Activated T-helper 2 cell treated with anti-CD3 and anti-CD28 coated beads, Interferon-gamma antibody, Interleukin-2, Interleukin-4, amounts not matched to agents 10 μg/mL and 5 μg/mL and 100 μg/mL, durations not matched to agents 14 hours and 24 hours and 36 hours (primary cell): ENCODE measurements at regions not wholly inside any gene's neighbourhood (a gene's known extent, or its start where the extent isn't known, plus 50 kb on each side); places are given as distances from the start of the nearest gene placed in this dataset.
"Not testable (repeated sequence)": the region's sequence is repeated elsewhere in the genome, so short reads cannot be mapped to it uniquely, and the experiment has no call there.

ENCODE experiments used
- DNase-seq: peaks from one replicate; pipeline ENCODE4 v3.0.0; 2021; ENCODE audit warnings: low spot score
- H3K27ac Mint-ChIP-seq: one replicate; pipeline ENCODE4 v1.8.0; 2021; ENCODE audit warnings: mixed read lengths
- H3K27me3 Mint-ChIP-seq: one replicate; pipeline ENCODE4 v1.8.0; 2021; ENCODE audit warnings: low read depth, mixed read lengths
- H3K36me3 Mint-ChIP-seq: one replicate; pipeline ENCODE4 v1.8.0; 2021; ENCODE audit warnings: low read depth, mixed read lengths
- H3K4me1 Mint-ChIP-seq: one replicate; pipeline ENCODE4 v1.8.0; 2021; ENCODE audit warnings: low read depth, mixed read lengths
- H3K4me3 Mint-ChIP-seq: one replicate; pipeline ENCODE4 v1.8.0; 2021; ENCODE audit warnings: low read depth, mild to moderate bottlenecking, moderate library complexity, mixed read lengths
- H3K9me3 Mint-ChIP-seq: one replicate; pipeline ENCODE4 v1.8.0; 2021; ENCODE audit warnings: mixed read lengths
- intact Hi-C: fragments of 100-400 bp; cut with micrococcal nuclease; formaldehyde crosslinking; loops from one replicate; pipeline ENCODE4 v1.15.1; 2023

DNA sequence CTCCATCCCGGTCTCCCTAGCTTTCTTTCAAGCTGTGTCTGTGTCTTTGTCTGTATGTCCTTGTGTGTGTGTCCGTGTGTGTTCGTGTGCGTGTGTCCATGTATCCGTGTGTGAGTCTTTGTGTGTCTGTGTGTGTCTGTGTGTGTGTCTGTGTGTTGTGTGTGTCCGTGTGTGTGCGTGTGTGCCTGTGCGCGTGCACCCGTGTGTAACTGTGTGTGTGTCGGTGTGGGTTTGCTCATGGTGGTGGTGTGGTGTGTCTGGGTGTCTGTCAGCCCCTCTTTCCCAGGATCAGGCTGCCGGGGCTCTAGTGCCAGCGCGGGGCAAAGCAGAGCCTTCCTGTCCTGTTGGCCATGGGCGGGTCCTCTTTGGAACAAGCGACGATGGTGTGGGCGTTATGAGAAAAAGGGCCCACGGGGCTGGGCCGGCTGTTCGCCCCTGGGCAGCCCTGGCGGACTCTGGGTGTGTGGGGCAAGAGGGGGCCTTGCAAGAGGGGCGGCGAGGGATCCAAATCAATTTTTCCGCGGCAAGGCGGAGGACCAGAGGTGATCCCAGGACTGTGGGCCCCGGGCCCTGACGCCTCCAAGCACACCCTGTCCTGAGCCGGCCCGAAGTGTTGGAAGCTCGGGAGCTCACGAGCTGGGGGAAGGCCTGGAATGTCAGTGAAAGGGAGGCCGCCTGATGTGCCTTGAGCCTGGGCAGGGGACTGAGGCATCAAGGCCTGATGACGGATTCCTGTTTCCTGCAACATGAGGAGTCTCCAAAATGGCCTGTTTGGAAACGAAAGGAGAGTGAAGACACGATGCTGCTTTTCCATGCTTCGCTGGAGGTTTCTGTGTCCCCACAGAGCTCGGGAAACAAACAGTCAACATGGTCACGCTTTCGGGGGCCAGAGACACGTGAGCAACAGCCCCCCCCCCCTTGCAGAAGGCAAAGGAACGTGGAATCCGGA lies 3929.2 kb upstream of the OR11H1 start:
- intact Hi-C loops, result no loop called here
- H3K27me3 Mint-ChIP-seq, result no peaks in the 10 kb centered on the region
- DNase-seq, result no peak
- no peak overlapping the region for H3K27ac Mint-ChIP-seq
- no peak overlapping the region for H3K4me3 Mint-ChIP-seq
- peaks cover 8% of the 10 kb centered on the region for H3K36me3 Mint-ChIP-seq
- H3K4me1 Mint-ChIP-seq, result no peaks in the 10 kb centered on the region
- peaks cover 58% of the 10 kb centered on the region for H3K9me3 Mint-ChIP-seq

DNA sequence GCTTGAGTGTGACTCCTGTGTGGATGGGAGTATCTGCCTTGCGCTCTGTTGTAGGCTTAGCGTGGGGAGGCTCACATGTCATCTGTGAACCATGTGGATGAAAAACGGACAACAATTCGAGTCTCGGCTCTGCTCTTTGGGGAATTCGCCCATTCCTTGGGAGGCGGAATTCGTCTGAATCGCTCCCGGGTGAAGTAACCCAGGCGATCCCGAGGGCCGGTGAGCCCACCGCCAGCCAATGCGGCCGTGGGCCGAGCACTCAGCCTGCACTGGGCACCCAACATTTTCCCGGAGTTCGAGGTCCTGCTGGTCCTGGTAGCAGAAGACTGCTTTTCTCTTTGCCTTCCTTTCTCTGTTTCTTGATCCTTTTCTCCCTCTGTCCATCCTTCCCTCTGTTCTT lies 3928.5 kb upstream of the OR11H1 start:
- H3K9me3 Mint-ChIP-seq, result peaks cover 57% of the 10 kb centered on the region
- intact Hi-C loops, H3K27ac Mint-ChIP-seq, H3K36me3 Mint-ChIP-seq, DNase-seq, H3K27me3 Mint-ChIP-seq, H3K4me3 Mint-ChIP-seq, H3K4me1 Mint-ChIP-seq: not testable (repeated sequence)

GRCh38 chr22:11600161-11600560 lies 3927.8 kb upstream of the OR11H1 start:
- peaks cover 56% of the 10 kb centered on the region for H3K9me3 Mint-ChIP-seq
- H3K36me3 Mint-ChIP-seq, H3K4me3 Mint-ChIP-seq, DNase-seq, H3K27me3 Mint-ChIP-seq, H3K4me1 Mint-ChIP-seq, H3K27ac Mint-ChIP-seq, intact Hi-C loops: not testable (repeated sequence)

GRCh38 chr22:11600896-11601890 lies 3926.8 kb upstream of the OR11H1 start:
- H3K4me3 Mint-ChIP-seq, H3K27me3 Mint-ChIP-seq, H3K36me3 Mint-ChIP-seq, intact Hi-C loops, DNase-seq, H3K4me1 Mint-ChIP-seq, H3K27ac Mint-ChIP-seq: not testable (repeated sequence)
- H3K9me3 Mint-ChIP-seq, result peaks cover 59% of the 10 kb centered on the region

GRCh38 chr22:11604635-11605395 lies 3923.2 kb upstream of the OR11H1 start:
- peaks cover 64% of the 10 kb centered on the region for H3K9me3 Mint-ChIP-seq
- H3K36me3 Mint-ChIP-seq, DNase-seq: not testable (repeated sequence)

GRCh38 chr22:11605468-11605981 lies 3922.5 kb upstream of the OR11H1 start:
- DNase-seq, result no peak
- Mint-ChIP-seq H3K36me3 (no peaks in the 10 kb centered on the region), H3K27me3 (no peaks in the 10 kb centered on the region), H3K4me3 (no peak overlapping the region), H3K9me3 (peaks cover 66% of the 10 kb centered on the region), H3K4me1 (no peaks in the 10 kb centered on the region), H3K27ac (no peak overlapping the region)
- intact Hi-C loops, result no loop called here

More at GRCh38 chr22:11604635-11605395, 3923.2 kb upstream of the OR11H1 start:
- H3K27ac Mint-ChIP-seq, H3K4me3 Mint-ChIP-seq, H3K27me3 Mint-ChIP-seq, H3K4me1 Mint-ChIP-seq, intact Hi-C loops: not testable (repeated sequence)

DNA sequence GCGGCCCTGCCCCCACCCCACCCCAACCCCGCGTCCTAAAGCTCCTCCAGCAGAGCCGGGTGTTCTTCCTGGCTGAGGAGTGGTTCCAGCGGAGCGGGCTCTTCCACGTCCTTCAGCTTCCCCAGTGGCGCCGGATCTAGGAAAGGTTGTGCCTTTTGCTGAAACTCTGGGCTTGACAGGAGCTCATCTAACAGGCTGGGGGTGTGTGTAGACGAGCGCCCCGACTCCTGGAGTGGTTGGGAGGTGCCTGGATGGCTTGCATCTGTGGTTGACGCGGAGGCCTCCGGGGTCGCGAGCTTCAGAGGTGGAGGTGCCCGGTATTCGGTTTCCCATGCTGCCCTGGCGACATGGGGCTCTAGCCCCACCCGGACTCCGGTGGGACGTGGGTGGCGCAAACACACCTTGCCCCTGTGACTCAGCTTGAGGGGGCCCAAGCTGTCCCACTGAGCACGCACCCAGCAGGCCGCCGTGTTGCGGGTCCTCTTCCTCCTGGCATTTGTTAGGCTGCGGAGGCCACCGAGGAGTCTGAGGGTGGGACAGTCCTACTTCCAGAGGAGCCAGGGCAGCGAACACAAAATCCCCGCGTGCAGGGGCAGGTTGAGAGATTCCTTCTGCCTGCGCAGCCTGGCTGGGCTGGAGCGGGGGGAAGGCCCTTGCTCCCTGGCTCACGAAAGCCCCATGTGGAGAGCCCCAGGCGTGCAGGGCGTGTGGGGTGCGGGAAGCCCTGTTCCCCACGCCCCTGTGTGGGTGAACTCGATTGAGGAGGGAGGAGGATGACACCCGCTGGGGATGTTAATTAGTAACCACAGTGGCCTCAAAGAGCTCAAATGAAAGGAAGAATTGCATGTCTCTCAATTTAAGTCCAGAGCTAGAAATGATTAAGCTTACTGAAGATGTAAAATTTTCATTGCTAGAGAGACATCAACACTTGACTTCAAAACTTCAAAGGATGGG lies 3921.7 kb upstream of the OR11H1 start:
- DNase-seq, intact Hi-C loops, H3K27me3 Mint-ChIP-seq, H3K4me3 Mint-ChIP-seq, H3K4me1 Mint-ChIP-seq, H3K27ac Mint-ChIP-seq, H3K36me3 Mint-ChIP-seq: not testable (repeated sequence)
- peaks cover 66% of the 10 kb centered on the region for H3K9me3 Mint-ChIP-seq

GRCh38 chr22:11607215-11607614 lies 3920.8 kb upstream of the OR11H1 start:
- H3K27me3 Mint-ChIP-seq, H3K4me1 Mint-ChIP-seq, H3K27ac Mint-ChIP-seq, H3K4me3 Mint-ChIP-seq, intact Hi-C loops, DNase-seq, H3K36me3 Mint-ChIP-seq: not testable (repeated sequence)
- peaks cover 65% of the 10 kb centered on the region for H3K9me3 Mint-ChIP-seq

DNA sequence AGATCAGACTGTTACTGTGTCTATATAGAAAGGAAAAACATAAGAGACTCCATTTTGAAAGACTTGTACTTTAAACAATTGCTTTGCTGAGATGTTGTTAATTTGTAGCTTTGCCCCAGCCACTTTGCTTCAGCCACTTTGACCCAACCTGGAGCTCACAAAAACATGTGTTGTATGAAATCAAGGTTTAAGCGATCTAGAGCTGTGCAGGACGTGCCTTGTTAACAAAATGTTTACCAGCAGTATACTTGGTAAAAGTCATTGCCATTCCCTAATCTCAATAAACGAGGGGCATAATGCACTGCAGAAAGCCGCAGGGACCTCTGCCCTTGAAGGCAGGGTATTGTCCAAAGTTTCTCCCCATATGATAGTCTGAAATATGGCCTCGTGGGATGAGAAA lies 3919.5 kb upstream of the OR11H1 start:
- intact Hi-C loops, H3K27me3 Mint-ChIP-seq, H3K36me3 Mint-ChIP-seq, H3K4me1 Mint-ChIP-seq, H3K4me3 Mint-ChIP-seq, H3K27ac Mint-ChIP-seq, DNase-seq: not testable (repeated sequence)
- H3K9me3 Mint-ChIP-seq, result peaks cover 70% of the 10 kb centered on the region

GRCh38 chr22:11609193-11609592 lies 3918.8 kb upstream of the OR11H1 start:
- H3K4me1 Mint-ChIP-seq, H3K27me3 Mint-ChIP-seq, H3K4me3 Mint-ChIP-seq, H3K27ac Mint-ChIP-seq, intact Hi-C loops, H3K36me3 Mint-ChIP-seq, DNase-seq: not testable (repeated sequence)
- H3K9me3 Mint-ChIP-seq, result peaks cover 72% of the 10 kb centered on the region

- H3K4me1 Mint-ChIP-seq, DNase-seq, H3K4me3 Mint-ChIP-seq, H3K27ac Mint-ChIP-seq, H3K27me3 Mint-ChIP-seq, intact Hi-C loops: not testable (repeated sequence)
- peaks cover 11% of the 10 kb centered on the region for H3K36me3 Mint-ChIP-seq
- H3K9me3 Mint-ChIP-seq, result peaks cover 81% of the 10 kb centered on the region
Measured at GRCh38 chr22:11611280-11611679, 3916.7 kb upstream of the OR11H1 start.
